KOPT-K1 (cell line): ENCODE measurements at regions not wholly inside any gene's neighbourhood (a gene's known extent, or its start where the extent isn't known, plus 50 kb on each side); places are given as distances from the start of the nearest gene placed in this dataset.
"Not testable (repeated sequence)": the region's sequence is repeated elsewhere in the genome, so short reads cannot be mapped to it uniquely, and the experiment has no call there.

Experiments
- H3K27ac ChIP-seq: fragments of 200-600 bp; sonication (generic); 2 replicates; pipeline ENCODE4 v1.5.1; 2016; ENCODE audit warnings: antibody characterized with exemption, mild to moderate bottlenecking, low read depth, low read length; ENCODE audit not compliant: poor library complexity, severe bottlenecking
- H3K36me3 ChIP-seq: fragments of 200-600 bp; sonication (generic); 2 replicates; pipeline ENCODE4 v1.5.1; 2017; ENCODE audit warnings: antibody characterized with exemption, mild to moderate bottlenecking, low read length, moderate library complexity; ENCODE audit not compliant: insufficient read depth
- H3K9me3 ChIP-seq: fragments of 200-600 bp; sonication (generic); 2 replicates; pipeline ENCODE4 v1.5.1; 2017; ENCODE audit warnings: antibody characterized with exemption, low read length, mild to moderate bottlenecking; ENCODE audit not compliant: insufficient read depth, poor library complexity, severe bottlenecking

- no peak overlapping the region for H3K27ac ChIP-seq
- H3K9me3 ChIP-seq, result no peaks in the 10 kb centered on the region
- no peaks in the 10 kb centered on the region for H3K36me3 ChIP-seq
Observed at GRCh38 chr13:79211377-79211776, 194.7 kb downstream of the RBM26 start.

DNA sequence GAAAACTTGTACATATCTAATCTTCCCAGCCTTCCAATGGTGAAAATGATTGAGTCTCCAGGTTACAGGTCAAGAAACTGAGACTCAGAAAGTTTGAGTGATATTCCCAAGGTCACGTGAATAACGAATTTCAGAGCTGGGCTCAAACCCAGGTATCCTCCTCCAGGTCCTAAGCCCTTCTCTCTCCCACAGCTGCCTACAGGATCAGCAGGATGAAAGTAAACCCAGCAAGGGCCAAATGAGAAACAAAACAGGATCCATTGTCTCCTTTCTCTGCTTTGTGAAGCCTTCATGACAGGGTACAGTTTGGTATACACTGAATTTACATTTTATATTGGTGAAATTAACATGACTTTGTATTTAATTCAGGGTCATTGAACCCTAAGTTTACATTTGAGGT is 208.1 kb downstream of the RBM26 start:
- Histone ChIP-seq H3K9me3 (no peaks in the 10 kb centered on the region), H3K36me3 (no peaks in the 10 kb centered on the region), H3K27ac (no peak overlapping the region)

GRCh38 chr13:79196843-79197242 is 209.2 kb downstream of the RBM26 start:
- no peaks in the 10 kb centered on the region for H3K36me3 ChIP-seq
- no peaks in the 10 kb centered on the region for H3K9me3 ChIP-seq
- H3K27ac ChIP-seq, result no peak overlapping the region

DNA sequence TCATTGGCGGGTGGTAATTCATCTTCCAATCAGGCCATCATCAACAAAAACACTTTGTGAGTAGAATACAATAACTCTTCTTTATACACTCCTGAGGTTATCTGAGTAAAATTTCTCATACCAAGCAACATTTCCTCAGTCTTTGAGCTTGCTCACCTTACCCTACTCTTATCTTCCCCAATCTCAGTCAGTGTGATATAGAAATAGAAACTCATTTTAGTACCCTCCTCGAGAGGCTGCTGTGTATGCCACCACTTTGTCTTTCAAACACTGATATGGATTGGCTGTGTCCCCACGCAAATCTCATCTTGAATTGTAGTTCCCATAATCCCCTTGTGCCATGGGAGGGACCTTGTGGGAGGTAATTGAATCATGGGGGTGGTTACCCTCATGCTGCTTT is 209.7 kb downstream of the RBM26 start:
- no peaks in the 10 kb centered on the region for H3K9me3 ChIP-seq
- H3K27ac ChIP-seq, result no peak overlapping the region
- H3K36me3 ChIP-seq, result no peaks in the 10 kb centered on the region

GRCh38 chr13:79194727-79195126 is 211.3 kb downstream of the RBM26 start:
- H3K36me3 ChIP-seq, result no peaks in the 10 kb centered on the region
- H3K9me3 ChIP-seq, result no peaks in the 10 kb centered on the region
- peak overlapping the region; percentile 19 for H3K27ac ChIP-seq

GRCh38 chr13:79194272-79194671 is 211.8 kb downstream of the RBM26 start:
- Histone ChIP-seq H3K27ac (peak overlapping the region; percentile 19), H3K36me3 (no peaks in the 10 kb centered on the region), H3K9me3 (no peaks in the 10 kb centered on the region)

- Histone ChIP-seq H3K9me3 (no peaks in the 10 kb centered on the region), H3K27ac (no peak overlapping the region), H3K36me3 (no peaks in the 10 kb centered on the region)
Observed at GRCh38 chr13:79191501-79191900, 214.6 kb downstream of the RBM26 start.

DNA sequence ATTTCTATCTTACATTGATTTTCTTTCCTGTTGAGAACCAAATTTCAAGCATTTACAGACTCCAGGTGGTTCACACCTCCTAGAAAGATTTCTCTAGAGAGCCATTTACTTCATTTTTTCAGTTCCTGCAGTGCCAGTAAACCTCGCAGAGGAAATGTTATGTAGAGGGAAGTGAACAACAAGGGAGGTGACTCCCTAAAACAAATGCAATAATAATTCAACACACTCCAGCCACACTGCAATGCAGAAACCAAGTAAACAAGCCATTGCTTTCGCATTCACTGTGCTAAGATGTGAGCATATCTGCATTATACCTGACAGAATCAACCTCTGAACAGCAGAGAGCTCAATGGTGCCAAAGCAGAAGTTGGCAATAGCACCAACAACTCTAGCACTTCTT is 215.1 kb downstream of the RBM26 start:
- no peaks in the 10 kb centered on the region for H3K9me3 ChIP-seq
- H3K36me3 ChIP-seq, result no peaks in the 10 kb centered on the region
- no peak overlapping the region for H3K27ac ChIP-seq

DNA sequence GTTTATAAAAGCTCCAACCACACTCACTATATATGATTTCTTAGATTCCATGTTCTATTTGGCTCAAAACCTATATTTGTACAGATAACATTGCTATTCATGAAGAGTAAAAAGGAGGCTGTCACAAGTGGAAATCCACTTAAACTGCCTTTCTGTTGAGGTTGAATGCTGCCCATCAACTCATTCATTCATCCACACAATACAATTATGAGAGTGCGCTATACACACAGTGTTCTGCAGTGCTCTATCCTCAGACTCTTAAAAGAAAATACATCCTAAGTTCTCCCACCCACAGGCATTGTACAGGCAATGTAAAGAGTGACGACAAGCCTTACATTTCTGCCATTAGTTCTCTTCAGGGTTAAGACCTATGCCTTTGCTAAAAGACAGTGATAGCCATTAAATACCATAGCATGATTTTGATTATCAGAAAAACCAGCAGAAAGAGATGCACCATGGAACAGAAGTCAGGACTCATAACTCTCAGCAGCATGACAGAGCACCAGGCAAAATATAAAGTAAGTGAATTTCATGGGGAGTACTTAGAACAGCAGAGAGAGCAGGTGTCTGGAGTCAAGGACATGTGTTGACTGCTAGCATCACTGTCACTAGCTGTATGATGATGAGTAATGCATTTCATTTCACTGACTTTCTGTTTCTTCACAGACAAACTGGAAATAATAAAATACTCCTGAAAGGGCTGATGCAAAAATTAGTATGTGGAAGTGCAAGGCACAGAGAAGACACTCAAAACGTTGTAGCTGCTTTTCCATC is 218.0 kb downstream of the RBM26 start:
- Histone ChIP-seq H3K36me3 (no peaks in the 10 kb centered on the region), H3K27ac (no peak overlapping the region), H3K9me3 (no peaks in the 10 kb centered on the region)

GRCh38 chr13:79185580-79185979 is 220.5 kb downstream of the RBM26 start:
- Histone ChIP-seq H3K27ac (no peak overlapping the region), H3K36me3 (no peaks in the 10 kb centered on the region), H3K9me3 (no peaks in the 10 kb centered on the region)

DNA sequence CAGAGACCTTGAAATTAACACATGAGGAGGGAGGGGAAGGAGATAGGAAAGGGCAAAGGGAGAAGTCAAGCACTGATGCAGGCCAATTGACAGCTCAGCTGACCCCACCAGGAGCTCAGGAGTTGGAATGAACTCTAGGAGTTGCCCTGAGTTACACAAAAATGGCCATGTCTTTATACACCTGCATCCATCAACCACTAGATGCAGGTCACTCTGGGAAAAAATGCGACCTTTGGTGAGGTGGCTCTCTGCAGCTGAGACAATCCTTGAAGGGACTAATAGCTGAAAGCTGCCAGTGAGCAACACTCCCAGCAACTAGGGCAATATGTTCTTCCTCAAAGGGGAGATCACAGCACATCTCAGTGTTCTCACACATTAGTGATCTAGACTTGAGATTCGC is 222.8 kb downstream of the RBM26 start:
- Histone ChIP-seq H3K27ac (no peak overlapping the region), H3K9me3 (no peaks in the 10 kb centered on the region), H3K36me3 (no peaks in the 10 kb centered on the region)

DNA sequence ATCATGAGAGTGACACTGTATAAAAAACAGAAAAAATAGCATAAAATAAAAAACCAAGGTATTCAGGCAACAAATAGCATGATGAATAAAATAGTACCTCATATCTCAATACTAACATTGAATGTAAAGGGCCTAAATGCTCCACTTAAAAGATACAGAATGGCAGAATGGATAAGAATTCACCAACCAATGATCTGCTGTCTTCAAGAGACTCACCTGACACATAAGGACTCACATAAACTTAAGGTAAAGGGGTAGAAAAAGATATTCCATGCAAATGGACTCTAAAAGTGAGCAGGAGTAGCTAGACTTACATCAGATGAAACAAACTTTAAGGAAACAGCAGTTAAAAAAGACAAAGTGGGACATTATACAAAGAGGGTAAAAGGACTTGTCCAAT is 232.4 kb downstream of the RBM26 start:
- H3K27ac ChIP-seq, H3K9me3 ChIP-seq, H3K36me3 ChIP-seq: not testable (repeated sequence)

GRCh38 chr13:79172924-79173323 is 233.1 kb downstream of the RBM26 start:
- H3K27ac ChIP-seq, H3K9me3 ChIP-seq, H3K36me3 ChIP-seq: not testable (repeated sequence)

- no peak overlapping the region for H3K27ac ChIP-seq
- no peaks in the 10 kb centered on the region for H3K9me3 ChIP-seq
- no peaks in the 10 kb centered on the region for H3K36me3 ChIP-seq
Observed at GRCh38 chr13:79171141-79172061, 234.7 kb downstream of the RBM26 start.

- Histone ChIP-seq H3K27ac (no peak overlapping the region), H3K9me3 (no peaks in the 10 kb centered on the region), H3K36me3 (no peaks in the 10 kb centered on the region)
Observed at GRCh38 chr13:79160818-79161217, 245.2 kb downstream of the RBM26 start.
